ENCODE measurements at regions not wholly inside any gene's neighbourhood (a gene's known extent, or its start where the extent isn't known, plus 50 kb on each side); places are given as distances from the start of the nearest gene placed in this dataset.

GRCh38 chr5:84727708-84728107 is 343.0 kb upstream of the EDIL3 start:
- DNase-seq (no peak), ATAC-seq (no peak)
- H3K27ac ChIP-seq, result no peak overlapping the region
- intact Hi-C loops (cut with DNase I), result no loop called here
- H3K9me3 ChIP-seq, result no peaks in the 10 kb centered on the region
- H3K36me3 ChIP-seq, result no peaks in the 10 kb centered on the region
- no peak overlapping the region for H3K4me3 ChIP-seq
- TF ChIP-seq, protein P1, sequence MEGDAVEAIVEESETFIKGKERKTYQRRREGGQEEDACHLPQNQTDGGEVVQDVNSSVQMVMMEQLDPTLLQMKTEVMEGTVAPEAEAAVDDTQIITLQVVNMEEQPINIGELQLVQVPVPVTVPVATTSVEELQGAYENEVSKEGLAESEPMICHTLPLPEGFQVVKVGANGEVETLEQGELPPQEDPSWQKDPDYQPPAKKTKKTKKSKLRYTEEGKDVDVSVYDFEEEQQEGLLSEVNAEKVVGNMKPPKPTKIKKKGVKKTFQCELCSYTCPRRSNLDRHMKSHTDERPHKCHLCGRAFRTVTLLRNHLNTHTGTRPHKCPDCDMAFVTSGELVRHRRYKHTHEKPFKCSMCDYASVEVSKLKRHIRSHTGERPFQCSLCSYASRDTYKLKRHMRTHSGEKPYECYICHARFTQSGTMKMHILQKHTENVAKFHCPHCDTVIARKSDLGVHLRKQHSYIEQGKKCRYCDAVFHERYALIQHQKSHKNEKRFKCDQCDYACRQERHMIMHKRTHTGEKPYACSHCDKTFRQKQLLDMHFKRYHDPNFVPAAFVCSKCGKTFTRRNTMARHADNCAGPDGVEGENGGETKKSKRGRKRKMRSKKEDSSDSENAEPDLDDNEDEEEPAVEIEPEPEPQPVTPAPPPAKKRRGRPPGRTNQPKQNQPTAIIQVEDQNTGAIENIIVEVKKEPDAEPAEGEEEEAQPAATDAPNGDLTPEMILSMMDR (IDR thresholded peaks at IDR 0.05), result no peak
- H3K27me3 ChIP-seq (ENCODE audit: low read depth), result no peaks in the 10 kb centered on the region
- H3K4me1 ChIP-seq, result no peaks in the 10 kb centered on the region

DNA sequence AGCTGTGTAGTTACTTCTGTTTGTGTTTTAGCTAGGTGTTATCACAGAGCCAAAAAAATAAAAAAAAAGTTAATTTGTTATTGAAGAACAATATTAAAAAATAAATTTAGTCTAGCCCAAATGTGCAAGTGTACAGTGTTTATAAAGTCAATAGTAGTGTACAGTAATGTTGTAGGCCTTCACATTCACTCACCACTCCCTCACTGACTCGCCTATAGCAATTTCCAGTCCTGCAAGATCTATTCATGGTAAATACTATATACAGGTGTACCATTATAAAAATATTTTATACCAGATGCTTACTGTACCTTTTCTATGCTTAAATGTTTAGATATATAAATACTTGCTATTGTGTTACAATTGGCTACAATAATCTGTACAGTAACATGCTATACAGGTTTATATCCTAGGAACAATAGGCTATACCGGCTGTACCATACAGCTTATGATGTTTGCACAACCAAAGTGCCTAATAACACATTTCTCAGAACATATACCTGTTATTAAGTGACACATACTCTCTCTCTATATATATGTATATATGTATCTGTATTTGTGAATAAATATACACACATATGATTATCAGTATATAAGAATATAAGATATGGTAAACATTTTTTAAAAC is 341.4 kb upstream of the EDIL3 start:
- TF ChIP-seq, protein P1 (IDR thresholded peaks at IDR 0.05), result no peak
- ATAC-seq (no peak), DNase-seq (no peak)
- Histone ChIP-seq H3K36me3 (no peaks in the 10 kb centered on the region), H3K4me3 (no peak overlapping the region), H3K27me3 (ENCODE audit: low read depth) (no peaks in the 10 kb centered on the region), H3K9me3 (no peaks in the 10 kb centered on the region), H3K4me1 (no peaks in the 10 kb centered on the region), H3K27ac (no peak overlapping the region)
- intact Hi-C loops (cut with DNase I), result no loop called here

DNA sequence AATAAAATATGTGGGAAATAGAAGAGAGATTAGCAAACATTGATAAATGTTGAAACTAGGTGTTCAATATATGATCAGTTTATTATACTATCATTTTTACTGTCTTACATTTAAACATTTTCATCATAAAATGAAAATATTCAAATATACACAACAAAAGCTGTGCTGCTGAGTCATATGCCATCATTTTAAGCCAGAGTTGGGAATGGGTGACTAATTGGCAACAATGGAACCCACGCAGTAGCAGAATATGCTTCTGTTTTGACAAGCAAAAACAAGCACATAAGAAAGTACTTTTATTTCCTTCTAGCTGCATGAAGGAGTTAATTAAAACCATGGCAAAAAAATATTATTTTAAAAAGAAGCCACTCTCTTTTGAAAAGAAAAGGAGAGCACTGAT is 340.0 kb upstream of the EDIL3 start:
- H3K4me1 ChIP-seq, result no peaks in the 10 kb centered on the region
- no peaks in the 10 kb centered on the region for H3K36me3 ChIP-seq
- no peak overlapping the region for H3K4me3 ChIP-seq
- intact Hi-C loops (cut with DNase I), result no loop called here
- no peaks in the 10 kb centered on the region for H3K9me3 ChIP-seq
- H3K27me3 ChIP-seq (ENCODE audit: low read depth), result no peaks in the 10 kb centered on the region
- DNase-seq (no peak), ATAC-seq (no peak)
- H3K27ac ChIP-seq, result no peak overlapping the region
- TF ChIP-seq, protein P1 (IDR thresholded peaks at IDR 0.05), result no peak

- Histone ChIP-seq H3K27ac (no peak overlapping the region), H3K36me3 (no peaks in the 10 kb centered on the region), H3K4me1 (no peaks in the 10 kb centered on the region), H3K27me3 (ENCODE audit: low read depth) (no peaks in the 10 kb centered on the region), H3K9me3 (no peaks in the 10 kb centered on the region), H3K4me3 (no peak overlapping the region)
- TF ChIP-seq, protein P1 (IDR thresholded peaks at IDR 0.05), result no peak
- ATAC-seq (no peak), DNase-seq (no peak)
- intact Hi-C loops (cut with DNase I), result no loop called here
Measured at GRCh38 chr5:84724181-84724580, 339.5 kb upstream of the EDIL3 start.

GRCh38 chr5:84718377-84718776 is 333.7 kb upstream of the EDIL3 start:
- TF ChIP-seq, protein P1 (IDR thresholded peaks at IDR 0.05), result no peak
- Histone ChIP-seq H3K4me1 (no peaks in the 10 kb centered on the region), H3K9me3 (no peaks in the 10 kb centered on the region), H3K27ac (no peak overlapping the region), H3K4me3 (no peak overlapping the region), H3K36me3 (no peaks in the 10 kb centered on the region), H3K27me3 (ENCODE audit: low read depth) (no peaks in the 10 kb centered on the region)
- DNase-seq (no peak), ATAC-seq (no peak)
- intact Hi-C loops (cut with DNase I), result no loop called here
